Keratinocyte (primary cell): ENCODE measurements at regions not wholly inside any gene's neighbourhood (a gene's known extent, or its start where the extent isn't known, plus 50 kb on each side); places are given as distances from the start of the nearest gene placed in this dataset.

ENCODE experiments used
- DNase-seq: peaks from one replicate; pipeline ENCODE4 v3.0.0-alpha.2; 2011; ENCODE audit warnings: low read depth, missing footprints, low spot score
- FAIRE-seq: peaks from 2 replicates; lab custom pipeline; 2011; peaks lifted over from hg19 to GRCh38; lab: Jason Lieb, UNC
- H2AFZ ChIP-seq: 2 replicates; pipeline ENCODE4 v1.6.0; 2012; ENCODE audit warnings: low read length, control low read depth, inconsistent platforms; ENCODE audit not compliant: control insufficient read depth
- H3K27ac ChIP-seq: 2 replicates; pipeline ENCODE4 v1.5.1; 2011; ENCODE audit warnings: low read length; ENCODE audit not compliant: control insufficient read depth, insufficient read depth
- H3K27me3 ChIP-seq: 3 replicates; pipeline ENCODE4 v1.6.0; 2011; ENCODE audit warnings: low read length; ENCODE audit not compliant: control insufficient read depth, insufficient read depth; ENCODE audit errors: extremely low read depth
- H3K36me3 ChIP-seq, 2 experiments: 2 replicates in 1 of 2; 3 replicates in 1 of 2; pipeline ENCODE4 v1.5.1; 2011; ENCODE audit warnings: low read length in 2 of 2, mild to moderate bottlenecking in 1 of 2; ENCODE audit not compliant: control insufficient read depth in 2 of 2, insufficient read depth in 2 of 2; ENCODE audit errors: extremely low read depth in 1 of 2
- H3K4me1 ChIP-seq: 3 replicates; pipeline ENCODE4 v1.5.1; 2011; ENCODE audit warnings: low read length; ENCODE audit not compliant: control insufficient read depth, insufficient read depth; ENCODE audit errors: extremely low read depth
- H3K4me2 ChIP-seq: 3 replicates; pipeline ENCODE4 v1.6.0; 2011; ENCODE audit warnings: low read depth, low read length; ENCODE audit not compliant: control insufficient read depth, insufficient read depth; ENCODE audit errors: extremely low read depth
- H3K4me3 ChIP-seq, 3 experiments: fragments of 200-600 bp in 1 of 3; sonication (generic) in 1 of 3; 2 replicates in 2 of 3; 3 replicates in 1 of 3; pipeline ENCODE4 v1.5.1; 2011 to 2016; ENCODE audit warnings: low read length in 3 of 3, mild to moderate bottlenecking in 3 of 3, control low read depth in 2 of 3, inconsistent platforms in 1 of 3, low read depth in 1 of 3, mixed read lengths in 1 of 3, mixed run types in 1 of 3, moderate library complexity in 1 of 3; ENCODE audit not compliant: control insufficient read depth in 2 of 3, insufficient read depth in 2 of 3; ENCODE audit errors: extremely low read depth in 1 of 3
- H3K79me2 ChIP-seq: 2 replicates; pipeline ENCODE4 v1.6.0; 2012; ENCODE audit warnings: low read length; ENCODE audit not compliant: control insufficient read depth, insufficient read depth
- H3K9ac ChIP-seq: 3 replicates; pipeline ENCODE4 v1.6.0; 2011; ENCODE audit warnings: low read length; ENCODE audit not compliant: control insufficient read depth, insufficient read depth; ENCODE audit errors: extremely low read depth
- H3K9me1 ChIP-seq: 3 replicates; pipeline ENCODE4 v1.6.0; 2011; ENCODE audit warnings: low read length; ENCODE audit not compliant: control insufficient read depth, insufficient read depth; ENCODE audit errors: extremely low read depth
- H3K9me3 ChIP-seq: 2 replicates; pipeline ENCODE4 v1.5.1; 2012; ENCODE audit warnings: low read depth, low read length; ENCODE audit not compliant: control insufficient read depth
- H4K20me1 ChIP-seq: 3 replicates; pipeline ENCODE4 v1.6.0; 2011; ENCODE audit warnings: low read length; ENCODE audit not compliant: control insufficient read depth, insufficient read depth; ENCODE audit errors: extremely low read depth
- CTCF ChIP-seq, 3 experiments: IDR thresholded peaks in 1 of 3; conservative IDR thresholded peaks in 1 of 3; optimal IDR thresholded peaks in 1 of 3; 2 replicates in 2 of 3; 3 replicates in 1 of 3; pipeline versions ENCODE3 to v1.5.1; 2011; ENCODE audit warnings: low read length in 3 of 3, mild to moderate bottlenecking in 3 of 3, moderate library complexity in 2 of 3, control low read depth in 1 of 3, inconsistent platforms in 1 of 3; ENCODE audit not compliant: insufficient read depth in 2 of 3; ENCODE audit errors: extremely low read depth in 1 of 3
- EZH2 ChIP-seq: IDR thresholded peaks from one replicate; pipeline ENCODE4 v1.6.1; 2012; ENCODE audit warnings: inconsistent platforms, mild to moderate bottlenecking, low read length, moderate library complexity
- dilution Hi-C: fragments of 300-500 bp; cut with MboI; formaldehyde crosslinking; loops from one replicate; pipeline ENCODE4 v1.7.0; 2020; ENCODE audit warnings: low sequenced_read_pairs; ENCODE audit not compliant: extremely low pct_ligation_motif_present

DNA sequence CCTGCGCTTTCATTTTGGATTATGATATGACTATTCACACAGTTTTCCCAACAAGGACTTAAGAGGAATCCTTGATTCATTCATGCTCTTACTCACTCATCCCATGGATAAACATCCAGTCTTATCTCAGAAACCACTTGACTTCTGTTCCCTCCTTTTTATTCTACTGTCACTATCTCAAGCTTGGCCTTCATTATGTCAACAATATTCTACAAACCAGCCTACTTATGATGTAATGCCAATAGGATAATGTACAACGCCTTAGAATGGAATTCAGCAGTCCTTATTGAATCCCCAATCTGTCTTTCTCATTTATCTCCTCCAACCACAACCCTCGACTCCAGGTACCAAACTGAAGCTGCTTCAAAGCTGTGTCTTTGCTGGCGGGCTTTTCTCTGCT lies 448.5 kb downstream of the PDZRN4 start:
- FAIRE-seq (no peak), DNase-seq (no peak)
- TF ChIP-seq EZH2, result no peak
- TF ChIP-seq CTCF (optimal IDR thresholded peaks at IDR 0.05 in 1 of 3, IDR thresholded peaks at IDR 0.05 in 1 of 3, conservative IDR thresholded peaks at IDR 0.05 in 1 of 3; ENCODE audit: extremely low read depth in 1 of 3, insufficient read depth in 2 of 3, low read length in 3 of 3), result no peak
- H3K27me3 ChIP-seq, result no peaks in the 10 kb centered on the region
- H3K4me3 ChIP-seq, result no peak overlapping the region
- H4K20me1 ChIP-seq, result no peaks in the 10 kb centered on the region
- dilution Hi-C loops, result no loop called here
- H3K27ac ChIP-seq, result no peak overlapping the region
- no peak overlapping the region for H3K4me2 ChIP-seq
- H2AFZ ChIP-seq, result no peak overlapping the region
- no peaks in the 10 kb centered on the region for H3K9me1 ChIP-seq
- no peak overlapping the region for H3K9ac ChIP-seq
- no peaks in the 10 kb centered on the region for H3K9me3 ChIP-seq
- H3K79me2 ChIP-seq, result no peaks in the 10 kb centered on the region
- H3K4me1 ChIP-seq, result no peaks in the 10 kb centered on the region
- no peaks in the 10 kb centered on the region for H3K36me3 ChIP-seq

GRCh38 chr12:41635626-41636364 lies 447.7 kb downstream of the PDZRN4 start:
- Histone ChIP-seq H3K36me3 (no peaks in the 10 kb centered on the region), H2AFZ (no peak overlapping the region), H4K20me1 (no peaks in the 10 kb centered on the region), H3K27ac (no peak overlapping the region), H3K4me3 (no peak overlapping the region), H3K9me1 (no peaks in the 10 kb centered on the region), H3K9me3 (no peaks in the 10 kb centered on the region), H3K79me2 (no peaks in the 10 kb centered on the region), H3K4me1 (no peaks in the 10 kb centered on the region), H3K4me2 (no peak overlapping the region), H3K9ac (no peak overlapping the region), H3K27me3 (no peaks in the 10 kb centered on the region)
- DNase-seq (no peak), FAIRE-seq (no peak)
- dilution Hi-C loops, result no loop called here
- TF ChIP-seq CTCF (optimal IDR thresholded peaks at IDR 0.05 in 1 of 3, IDR thresholded peaks at IDR 0.05 in 1 of 3, conservative IDR thresholded peaks at IDR 0.05 in 1 of 3; ENCODE audit: extremely low read depth in 1 of 3, insufficient read depth in 2 of 3, low read length in 3 of 3) (no peak), EZH2 (no peak)
